ENCODE measurements at regions not wholly inside any gene's neighbourhood (a gene's known extent, or its start where the extent isn't known, plus 50 kb on each side); places are given as distances from the start of the nearest gene placed in this dataset.

DNA sequence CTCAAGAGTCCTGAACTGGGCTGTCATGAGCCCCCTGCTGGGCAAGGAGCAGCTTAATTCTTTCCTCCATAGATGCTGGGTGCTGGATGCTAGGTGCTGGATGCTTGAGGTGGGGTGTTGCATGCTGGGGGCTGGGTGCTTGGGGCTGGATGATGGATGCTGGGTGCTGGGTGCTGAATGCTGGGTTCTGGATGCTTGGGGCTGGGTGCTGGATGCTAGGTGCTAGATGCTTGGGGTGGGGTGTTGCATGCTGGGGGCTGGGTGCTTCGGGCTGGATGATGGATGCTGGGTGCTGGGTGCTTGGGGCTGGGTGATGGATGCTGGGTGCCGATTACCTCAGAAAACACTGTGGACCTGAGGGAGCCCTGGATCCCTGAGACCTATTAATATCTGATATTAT lies 837.7 kb downstream of the GALR1 start:
- in situ Hi-C loops (cut with MboI; ENCODE audit: low pct_ligation_motif_present in 1 of 4, low pct_unique_long_range_greater_than_20kb in 1 of 4, low sequenced_read_pairs in 3 of 4), result no loop called here
- WGBS, 2 donors (ENCODE audit: low coverage in 1 of 2), result 48% methylated on average over 2 of the region's 2 CpGs; no CpG with 5 or more reads in 1 of the 2 donors

DNA sequence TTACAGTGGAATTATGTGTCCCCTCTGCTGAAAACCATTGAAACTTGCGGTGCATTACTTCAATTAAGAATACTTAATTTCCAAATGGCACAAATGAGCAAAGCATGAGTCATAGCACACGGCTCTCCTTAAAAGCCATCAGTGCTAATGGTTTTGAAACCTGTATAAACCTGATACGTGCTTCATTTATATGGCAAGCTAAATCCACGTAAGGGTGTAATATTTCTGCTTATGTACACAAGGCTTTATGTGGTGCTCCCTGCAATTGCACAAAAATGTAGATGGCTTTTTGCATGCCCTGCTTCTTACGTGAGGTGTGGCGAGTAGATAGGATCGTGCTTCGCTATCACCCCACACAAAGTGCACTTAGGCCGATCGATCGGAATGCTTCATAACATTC lies 840.9 kb downstream of the GALR1 start:
- DNase-seq, result no peak
- Histone ChIP-seq H3K27ac (no peak overlapping the region), H3K4me1 (no peaks in the 10 kb centered on the region), H3K9me3 (no peaks in the 10 kb centered on the region), H3K4me3 (no peak overlapping the region), H3K36me3 (no peaks in the 10 kb centered on the region), H3K27me3 (no peaks in the 10 kb centered on the region)
- intact Hi-C loops (cut with DNase I; ENCODE audit: low total_unique reads), result no loop called here
- WGBS, 2 donors (ENCODE audit: low coverage in 1 of 2), result 74 to 92% methylated on average over 4 to 11 of the region's 11 CpGs
- no peak for TF ChIP-seq EP300 (IDR thresholded peaks at IDR 0.05; ENCODE audit: low read depth)
- no peak for TF ChIP-seq POLR2A (IDR thresholded peaks at IDR 0.05)
- in situ Hi-C loops (cut with MboI; ENCODE audit: low pct_ligation_motif_present in 1 of 4, low pct_unique_long_range_greater_than_20kb in 1 of 4, low sequenced_read_pairs in 3 of 4), result no loop called here

More for the DNA sequence above, 837.7 kb downstream of the GALR1 start:
- Histone ChIP-seq H3K36me3 (no peaks in the 10 kb centered on the region), H3K4me1 (no peaks in the 10 kb centered on the region), H3K27me3 (no peaks in the 10 kb centered on the region), H3K27ac (no peak overlapping the region), H3K4me3 (no peak overlapping the region), H3K9me3 (no peaks in the 10 kb centered on the region)
- TF ChIP-seq POLR2AphosphoS5 (IDR thresholded peaks at IDR 0.05), result no peak
- no peak for TF ChIP-seq EP300 (IDR thresholded peaks at IDR 0.05; ENCODE audit: low read depth)
- TF ChIP-seq, protein P1, sequence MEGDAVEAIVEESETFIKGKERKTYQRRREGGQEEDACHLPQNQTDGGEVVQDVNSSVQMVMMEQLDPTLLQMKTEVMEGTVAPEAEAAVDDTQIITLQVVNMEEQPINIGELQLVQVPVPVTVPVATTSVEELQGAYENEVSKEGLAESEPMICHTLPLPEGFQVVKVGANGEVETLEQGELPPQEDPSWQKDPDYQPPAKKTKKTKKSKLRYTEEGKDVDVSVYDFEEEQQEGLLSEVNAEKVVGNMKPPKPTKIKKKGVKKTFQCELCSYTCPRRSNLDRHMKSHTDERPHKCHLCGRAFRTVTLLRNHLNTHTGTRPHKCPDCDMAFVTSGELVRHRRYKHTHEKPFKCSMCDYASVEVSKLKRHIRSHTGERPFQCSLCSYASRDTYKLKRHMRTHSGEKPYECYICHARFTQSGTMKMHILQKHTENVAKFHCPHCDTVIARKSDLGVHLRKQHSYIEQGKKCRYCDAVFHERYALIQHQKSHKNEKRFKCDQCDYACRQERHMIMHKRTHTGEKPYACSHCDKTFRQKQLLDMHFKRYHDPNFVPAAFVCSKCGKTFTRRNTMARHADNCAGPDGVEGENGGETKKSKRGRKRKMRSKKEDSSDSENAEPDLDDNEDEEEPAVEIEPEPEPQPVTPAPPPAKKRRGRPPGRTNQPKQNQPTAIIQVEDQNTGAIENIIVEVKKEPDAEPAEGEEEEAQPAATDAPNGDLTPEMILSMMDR (IDR thresholded peaks at IDR 0.05), result no peak
- TF ChIP-seq POLR2A (IDR thresholded peaks at IDR 0.05), result no peak
- intact Hi-C loops (cut with DNase I; ENCODE audit: low total_unique reads), result no loop called here
- DNase-seq, result no peak

DNA sequence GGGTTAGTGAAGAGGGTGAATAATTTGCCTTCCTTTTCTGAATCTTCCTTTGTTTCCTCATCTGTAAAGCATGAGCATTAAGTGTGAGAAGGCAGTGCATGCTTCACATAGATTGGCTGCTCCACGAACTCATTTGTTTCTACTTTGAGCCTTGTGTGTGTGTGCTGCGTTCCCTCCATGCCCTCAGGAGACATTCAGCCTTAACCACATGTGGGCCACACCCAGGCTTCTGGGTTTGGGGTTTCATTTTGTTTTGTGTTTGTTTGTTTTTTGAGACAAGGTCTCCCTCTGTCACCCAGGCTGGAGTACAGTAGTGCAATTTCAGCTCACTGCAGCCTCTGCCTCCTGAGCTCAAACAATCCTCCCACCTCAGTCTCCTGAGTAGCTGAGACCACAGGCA lies 843.3 kb downstream of the GALR1 start:
- H3K36me3 ChIP-seq, result no peaks in the 10 kb centered on the region
- in situ Hi-C loops (cut with MboI; ENCODE audit: low pct_ligation_motif_present in 1 of 4, low pct_unique_long_range_greater_than_20kb in 1 of 4, low sequenced_read_pairs in 3 of 4), result no loop called here
- no peaks in the 10 kb centered on the region for H3K27me3 ChIP-seq
- H3K9me3 ChIP-seq, result no peaks in the 10 kb centered on the region
- no peak overlapping the region for H3K4me3 ChIP-seq
- no peak for TF ChIP-seq POLR2A (IDR thresholded peaks at IDR 0.05)
- no peak for TF ChIP-seq EP300 (IDR thresholded peaks at IDR 0.05; ENCODE audit: low read depth)
- TF ChIP-seq POLR2AphosphoS5 (IDR thresholded peaks at IDR 0.05), result no peak
- TF ChIP-seq, protein P1 (IDR thresholded peaks at IDR 0.05), result no peak
- no peak for DNase-seq
- 71 to 81% methylated on average over 2 of the region's 2 CpGs for WGBS, 2 donors (ENCODE audit: low coverage in 1 of 2)
- intact Hi-C loops (cut with DNase I; ENCODE audit: low total_unique reads), result no loop called here
- H3K4me1 ChIP-seq, result no peaks in the 10 kb centered on the region
- H3K27ac ChIP-seq, result no peak overlapping the region

DNA sequence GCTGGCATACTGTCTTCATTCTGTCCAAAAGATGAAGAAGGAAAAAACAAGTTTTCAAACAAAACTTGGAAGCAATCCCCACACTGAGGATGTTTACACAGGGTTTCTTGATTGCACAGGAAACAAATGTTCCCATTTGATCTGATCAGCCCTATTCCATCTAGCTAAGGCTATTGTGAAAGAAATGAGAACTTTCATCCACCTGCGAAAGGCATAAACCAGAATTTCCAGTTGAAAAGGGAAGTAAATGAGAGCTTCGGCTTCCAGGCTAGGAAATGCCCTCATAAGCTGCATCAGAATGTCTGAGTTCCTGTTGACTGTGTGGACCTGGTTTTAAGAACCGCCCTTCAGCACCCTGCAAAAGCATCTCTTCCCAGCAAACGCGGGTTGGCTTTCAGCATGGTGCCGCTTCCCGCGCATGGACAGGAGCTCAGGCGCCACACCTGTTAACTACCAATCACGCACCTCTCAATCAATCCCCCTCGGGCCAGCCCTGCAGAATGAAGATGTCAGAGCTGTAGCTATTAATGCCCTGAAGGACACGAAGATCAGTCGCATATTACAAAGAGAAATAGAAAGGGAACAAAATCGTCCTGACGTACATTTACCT lies 850.4 kb downstream of the GALR1 start:
- in situ Hi-C loops (cut with MboI; ENCODE audit: low pct_ligation_motif_present in 1 of 4, low pct_unique_long_range_greater_than_20kb in 1 of 4, low sequenced_read_pairs in 3 of 4) (no loop called here), intact Hi-C loops (cut with DNase I; ENCODE audit: low total_unique reads) (no loop called here)
- no peak overlapping the region for H3K4me3 ChIP-seq
- DNase-seq, result no peak
- H3K27me3 ChIP-seq, result no peaks in the 10 kb centered on the region
- no peak overlapping the region for H3K27ac ChIP-seq
- WGBS, 2 donors (ENCODE audit: low coverage in 1 of 2), result 77 to 90% methylated on average over 5 to 15 of the region's 15 CpGs
- H3K4me1 ChIP-seq, result no peaks in the 10 kb centered on the region
- no peaks in the 10 kb centered on the region for H3K9me3 ChIP-seq
- TF ChIP-seq POLR2A (IDR thresholded peaks at IDR 0.05), result no peak
- H3K36me3 ChIP-seq, result no peaks in the 10 kb centered on the region

DNA sequence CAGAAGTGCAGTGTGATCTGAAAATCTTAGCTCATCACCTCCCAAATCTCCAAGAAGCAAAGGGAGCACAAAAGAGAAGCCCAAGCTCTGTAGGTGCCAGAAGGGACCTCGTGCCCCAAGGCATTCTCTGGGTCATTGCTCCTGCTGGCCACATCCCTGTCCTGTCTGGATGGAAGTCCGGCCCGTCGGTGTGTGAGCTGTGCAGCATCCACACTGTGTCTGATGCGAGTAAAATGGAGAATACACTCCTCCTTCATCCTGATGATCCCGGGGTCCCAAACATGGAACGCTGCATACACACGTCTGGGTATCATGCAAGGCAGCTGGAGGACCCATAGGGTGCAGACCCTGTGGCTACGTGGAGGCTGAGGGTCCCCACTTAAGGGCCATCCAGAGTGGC lies 851.4 kb downstream of the GALR1 start:
- Histone ChIP-seq H3K4me3 (no peak overlapping the region), H3K36me3 (no peaks in the 10 kb centered on the region), H3K27me3 (no peaks in the 10 kb centered on the region), H3K4me1 (no peaks in the 10 kb centered on the region), H3K9me3 (no peaks in the 10 kb centered on the region), H3K27ac (no peak overlapping the region)
- DNase-seq, result no peak
- in situ Hi-C loops (cut with MboI; ENCODE audit: low pct_ligation_motif_present in 1 of 4, low pct_unique_long_range_greater_than_20kb in 1 of 4, low sequenced_read_pairs in 3 of 4), result no loop called here
- intact Hi-C loops (cut with DNase I; ENCODE audit: low total_unique reads), result no loop called here
- TF ChIP-seq POLR2AphosphoS5 (IDR thresholded peaks at IDR 0.05) (no peak), EP300 (IDR thresholded peaks at IDR 0.05; ENCODE audit: low read depth) (no peak), POLR2A (IDR thresholded peaks at IDR 0.05) (no peak)
- TF ChIP-seq, protein P1 (IDR thresholded peaks at IDR 0.05), result no peak
- 50 to 80% methylated on average over 2 to 9 of the region's 9 CpGs for WGBS, 2 donors (ENCODE audit: low coverage in 1 of 2)
